SU-DHL-6 (cell line): ENCODE measurements at regions not wholly inside any gene's neighbourhood (a gene's known extent, or its start where the extent isn't known, plus 50 kb on each side); places are given as distances from the start of the nearest gene placed in this dataset.

ENCODE experiments used
- H2AFZ ChIP-seq: fragments of 200-600 bp; sonication (generic); 2 replicates; pipeline ENCODE4 v1.6.1; 2014; ENCODE audit warnings: low read depth, mild to moderate bottlenecking, moderate library complexity, mixed read lengths, antibody characterized with exemption, low read length; ENCODE audit not compliant: severe bottlenecking
- H3F3A ChIP-seq: fragments of 200-600 bp; shearing (Covaris generic); 2 replicates; pipeline ENCODE4 v1.6.0; 2016; ENCODE audit warnings: antibody characterized with exemption, mild to moderate bottlenecking; ENCODE audit not compliant: insufficient read depth
- H3K27ac ChIP-seq: fragments of 200-600 bp; sonication (generic); 2 replicates; pipeline ENCODE4 v1.5.1; 2016; ENCODE audit warnings: low read depth, mild to moderate bottlenecking, low read length, moderate library complexity, mixed read lengths
- H3K27me3 ChIP-seq: fragments of 200-600 bp; sonication (generic), shearing (Covaris generic); 2 replicates; pipeline ENCODE4 v1.6.0; 2014; ENCODE audit warnings: mild to moderate bottlenecking, low read length
- H3K36me3 ChIP-seq: fragments of 200-600 bp; sonication (generic); 2 replicates; pipeline ENCODE4 v1.6.1; 2014; ENCODE audit warnings: mild to moderate bottlenecking, low read length, mixed read lengths
- H3K4me2 ChIP-seq: fragments of 300-600, 200-600 bp; shearing (Covaris generic), sonication (generic); 2 replicates; pipeline ENCODE4 v1.6.0; 2014; ENCODE audit warnings: low read length, low read depth, mild to moderate bottlenecking; ENCODE audit not compliant: poor library complexity, severe bottlenecking
- H3K4me3 ChIP-seq: fragments of 200-600 bp; sonication (generic); 2 replicates; pipeline ENCODE4 v1.5.1; 2014; ENCODE audit warnings: antibody characterized with exemption, low read length, mild to moderate bottlenecking, mixed read lengths; ENCODE audit not compliant: insufficient read depth, poor library complexity, severe bottlenecking
- H3K79me2 ChIP-seq: fragments of 200-600 bp; sonication (generic); 2 replicates; pipeline ENCODE4 v1.6.1; 2014; ENCODE audit warnings: mild to moderate bottlenecking, low read length, moderate library complexity; ENCODE audit not compliant: insufficient read depth
- H3K9ac ChIP-seq: fragments of 200-600 bp; sonication (generic); 2 replicates; pipeline ENCODE4 v1.7.0; 2014; ENCODE audit warnings: mild to moderate bottlenecking, low read length
- H3K9me2 ChIP-seq: fragments of 200-600 bp; sonication (generic); replicated peaks from 2 replicates; pipeline ENCODE4 v1.6.1; 2014; ENCODE audit warnings: low read length; ENCODE audit not compliant: insufficient read depth
- H3K9me3 ChIP-seq: fragments of 200-600 bp; sonication (generic); 2 replicates; pipeline ENCODE4 v1.6.1; 2014; ENCODE audit warnings: low read length, mixed read lengths; ENCODE audit not compliant: insufficient read depth
- H4K20me1 ChIP-seq: fragments of 200-600 bp; sonication (generic); 2 replicates; pipeline ENCODE4 v1.6.1; 2014; ENCODE audit warnings: low read depth, mild to moderate bottlenecking, antibody characterized with exemption, low read length, moderate library complexity, mixed read lengths
- CTCF ChIP-seq: fragments of 200-600 bp; sonication (generic); IDR thresholded peaks from one replicate; pipeline ENCODE4 v1.5.1; 2017; ENCODE audit warnings: antibody characterized with exemption, mild to moderate bottlenecking, low read length, moderate library complexity; ENCODE audit not compliant: insufficient read depth, poor library complexity, severe bottlenecking
- EZH2phosphoT487 ChIP-seq: fragments of 200-600 bp; sonication (generic), shearing (Covaris generic); conservative IDR thresholded peaks from 2 replicates; pipeline ENCODE4 v1.6.1; 2018; ENCODE audit warnings: mild to moderate bottlenecking, antibody characterized with exemption, low read length, moderate library complexity, mixed read lengths

- Histone ChIP-seq H3K9me3 (no peaks in the 10 kb centered on the region), H4K20me1 (no peaks in the 10 kb centered on the region), H3F3A (no peaks in the 10 kb centered on the region), H3K79me2 (no peaks in the 10 kb centered on the region), H3K4me2 (no peak overlapping the region), H3K36me3 (no peaks in the 10 kb centered on the region), H3K27me3 (no peaks in the 10 kb centered on the region), H2AFZ (no peak overlapping the region), H3K27ac (no peak overlapping the region), H3K9ac (no peak overlapping the region), H3K9me2 (no peaks in the 10 kb centered on the region), H3K4me3 (no peak overlapping the region)
- TF ChIP-seq EZH2phosphoT487 (no peak), CTCF (no peak)
Measured at GRCh38 chr12:88801227-88802095, 221.2 kb upstream of the KITLG start.

- Histone ChIP-seq H3K27ac (no peak overlapping the region), H3K9me2 (no peaks in the 10 kb centered on the region), H3K4me3 (no peak overlapping the region), H2AFZ (no peak overlapping the region), H3K27me3 (no peaks in the 10 kb centered on the region), H4K20me1 (no peaks in the 10 kb centered on the region), H3F3A (no peaks in the 10 kb centered on the region), H3K36me3 (no peaks in the 10 kb centered on the region), H3K9ac (no peak overlapping the region), H3K4me2 (no peak overlapping the region), H3K9me3 (no peaks in the 10 kb centered on the region), H3K79me2 (no peaks in the 10 kb centered on the region)
- TF ChIP-seq EZH2phosphoT487 (no peak), CTCF (no peak)
Measured at GRCh38 chr12:88793096-88793495, 212.8 kb upstream of the KITLG start.

GRCh38 chr12:88790231-88790630, 210.0 kb upstream of the KITLG start:
- no peaks in the 10 kb centered on the region for H3F3A ChIP-seq
- no peaks in the 10 kb centered on the region for H3K79me2 ChIP-seq
- no peaks in the 10 kb centered on the region for H3K27me3 ChIP-seq
- TF ChIP-seq EZH2phosphoT487 (no peak), CTCF (no peak)
- no peaks in the 10 kb centered on the region for H3K9me3 ChIP-seq
- H2AFZ ChIP-seq: no peak overlapping the region
- H3K9me2 ChIP-seq: no peaks in the 10 kb centered on the region
- no peaks in the 10 kb centered on the region for H4K20me1 ChIP-seq
- H3K4me3 ChIP-seq: no peak overlapping the region
- H3K9ac ChIP-seq: no peak overlapping the region
- no peaks in the 10 kb centered on the region for H3K36me3 ChIP-seq
- no peak overlapping the region for H3K27ac ChIP-seq
- no peak overlapping the region for H3K4me2 ChIP-seq
